ENCODE measurements at regions not wholly inside any gene's neighbourhood (a gene's known extent, or its start where the extent isn't known, plus 50 kb on each side); places are given as distances from the start of the nearest gene placed in this dataset.

DNA sequence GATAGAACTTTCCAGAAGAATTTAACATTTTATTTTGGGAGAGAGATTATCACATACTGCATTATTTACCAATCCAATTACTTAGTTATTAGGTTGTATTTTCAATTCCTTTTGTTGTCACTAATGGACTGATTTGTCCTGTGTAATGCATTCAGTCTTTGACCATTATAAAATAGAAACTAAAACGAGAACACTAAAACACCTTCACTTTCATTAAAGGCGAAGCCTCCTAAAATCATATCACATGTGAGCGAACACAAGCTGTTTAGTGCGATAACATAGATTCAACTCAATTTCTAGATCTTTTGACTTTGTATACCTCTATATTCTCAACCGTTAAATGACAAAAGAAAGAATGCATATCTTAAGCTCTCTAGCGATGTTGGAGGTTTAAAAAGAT is 253.4 kb downstream of the VGLL3 start:
- Histone ChIP-seq H2BK20ac (ENCODE audit: low read depth, low read length) (no peak overlapping the region), H2AK5ac (ENCODE audit: low read depth, low read length) (no peak overlapping the region), H3K14ac (replicated peaks; ENCODE audit: low read depth, low read length) (no peak overlapping the region), H3K4me1 (ENCODE audit: control insufficient read depth, insufficient read depth, low read length) (no peaks in the 10 kb centered on the region), H3K56ac (ENCODE audit: extremely low read depth, insufficient read depth, low read length) (no peak overlapping the region), H3K23ac (ENCODE audit: low read depth, low read length) (no peak overlapping the region), H4K8ac (ENCODE audit: low read depth in 2 of 2, low read length in 2 of 2) (no peak overlapping the region), H2BK15ac (ENCODE audit: low read depth, low read length) (no peak overlapping the region), H2BK120ac (ENCODE audit: low read depth, low read length) (no peak overlapping the region), H4K91ac (ENCODE audit: insufficient read depth, low read depth, low read length) (no peak overlapping the region), H3K27me3 (ENCODE audit: control insufficient read depth, insufficient read depth, low read length) (no peaks in the 10 kb centered on the region), H3K18ac (ENCODE audit: low read depth, low read length) (no peak overlapping the region), H2BK5ac (ENCODE audit: low read depth, low read length, poor library complexity, severe bottlenecking) (no peak overlapping the region), H4K20me1 (ENCODE audit: insufficient read depth, low read length) (no peaks in the 10 kb centered on the region), H3K9me1 (ENCODE audit: insufficient read depth, low read length) (no peaks in the 10 kb centered on the region), H4K5ac (ENCODE audit: low read depth, low read length) (no peak overlapping the region), H3K27ac (ENCODE audit: insufficient read depth, low read length) (no peak overlapping the region), H2AK9ac (replicated peaks; ENCODE audit: low read depth, low read length, poor library complexity) (no peak overlapping the region), H3K9me3 (ENCODE audit: control insufficient read depth, insufficient read depth, low read length) (no peaks in the 10 kb centered on the region; the same call in 1 of the 2 replicates), H3K79me1 (ENCODE audit: low read depth in 1 of 2, low read length in 2 of 2) (no peaks in the 10 kb centered on the region), H2AFZ (replicated peaks; ENCODE audit: low read length, poor library complexity) (no peak overlapping the region), H3K4me3 (ENCODE audit: insufficient read depth, low read depth, low read length) (no peak overlapping the region), H3K4me2 (ENCODE audit: low read depth, low read length) (no peak overlapping the region), H3K36me3 (ENCODE audit: control insufficient read depth, insufficient read depth, low read length) (no peaks in the 10 kb centered on the region), H3K4ac (ENCODE audit: low read depth, low read length) (no peak overlapping the region), H3K9ac (ENCODE audit: low read depth, low read length) (no peak overlapping the region)
- TF ChIP-seq RCOR1 (IDR thresholded peaks at IDR 0.05; ENCODE audit: insufficient replicate concordance, low read length), result no peak
- TF ChIP-seq, protein P1, sequence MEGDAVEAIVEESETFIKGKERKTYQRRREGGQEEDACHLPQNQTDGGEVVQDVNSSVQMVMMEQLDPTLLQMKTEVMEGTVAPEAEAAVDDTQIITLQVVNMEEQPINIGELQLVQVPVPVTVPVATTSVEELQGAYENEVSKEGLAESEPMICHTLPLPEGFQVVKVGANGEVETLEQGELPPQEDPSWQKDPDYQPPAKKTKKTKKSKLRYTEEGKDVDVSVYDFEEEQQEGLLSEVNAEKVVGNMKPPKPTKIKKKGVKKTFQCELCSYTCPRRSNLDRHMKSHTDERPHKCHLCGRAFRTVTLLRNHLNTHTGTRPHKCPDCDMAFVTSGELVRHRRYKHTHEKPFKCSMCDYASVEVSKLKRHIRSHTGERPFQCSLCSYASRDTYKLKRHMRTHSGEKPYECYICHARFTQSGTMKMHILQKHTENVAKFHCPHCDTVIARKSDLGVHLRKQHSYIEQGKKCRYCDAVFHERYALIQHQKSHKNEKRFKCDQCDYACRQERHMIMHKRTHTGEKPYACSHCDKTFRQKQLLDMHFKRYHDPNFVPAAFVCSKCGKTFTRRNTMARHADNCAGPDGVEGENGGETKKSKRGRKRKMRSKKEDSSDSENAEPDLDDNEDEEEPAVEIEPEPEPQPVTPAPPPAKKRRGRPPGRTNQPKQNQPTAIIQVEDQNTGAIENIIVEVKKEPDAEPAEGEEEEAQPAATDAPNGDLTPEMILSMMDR (conservative IDR thresholded peaks at IDR 0.05; ENCODE audit: low read depth, low read length), result no peak
- TF ChIP-seq RAD21 (IDR thresholded peaks at IDR 0.05; ENCODE audit: low read length), result no peak
- no peak for TF ChIP-seq FOS (IDR thresholded peaks at IDR 0.05; ENCODE audit: low read depth, low read length)
- TF ChIP-seq MAZ (IDR thresholded peaks at IDR 0.05; ENCODE audit: borderline replicate concordance, low read depth, low read length), result no peak
- no peak for TF ChIP-seq RFX5 (IDR thresholded peaks at IDR 0.05; ENCODE audit: low read depth, low read length)
- no peak for TF ChIP-seq BHLHE40 (IDR thresholded peaks at IDR 0.05; ENCODE audit: low read depth, low read length)
- TF ChIP-seq, protein P2, sequence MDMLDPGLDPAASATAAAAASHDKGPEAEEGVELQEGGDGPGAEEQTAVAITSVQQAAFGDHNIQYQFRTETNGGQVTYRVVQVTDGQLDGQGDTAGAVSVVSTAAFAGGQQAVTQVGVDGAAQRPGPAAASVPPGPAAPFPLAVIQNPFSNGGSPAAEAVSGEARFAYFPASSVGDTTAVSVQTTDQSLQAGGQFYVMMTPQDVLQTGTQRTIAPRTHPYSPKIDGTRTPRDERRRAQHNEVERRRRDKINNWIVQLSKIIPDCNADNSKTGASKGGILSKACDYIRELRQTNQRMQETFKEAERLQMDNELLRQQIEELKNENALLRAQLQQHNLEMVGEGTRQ (IDR thresholded peaks at IDR 0.05; ENCODE audit: low read depth, low read length), result no peak
- no peak for TF ChIP-seq CHD1 (IDR thresholded peaks at IDR 0.05; ENCODE audit: low read depth, low read length)
- no peak for TF ChIP-seq CEBPB (IDR thresholded peaks at IDR 0.05; ENCODE audit: low read depth, low read length)
- TF ChIP-seq, protein P3, sequence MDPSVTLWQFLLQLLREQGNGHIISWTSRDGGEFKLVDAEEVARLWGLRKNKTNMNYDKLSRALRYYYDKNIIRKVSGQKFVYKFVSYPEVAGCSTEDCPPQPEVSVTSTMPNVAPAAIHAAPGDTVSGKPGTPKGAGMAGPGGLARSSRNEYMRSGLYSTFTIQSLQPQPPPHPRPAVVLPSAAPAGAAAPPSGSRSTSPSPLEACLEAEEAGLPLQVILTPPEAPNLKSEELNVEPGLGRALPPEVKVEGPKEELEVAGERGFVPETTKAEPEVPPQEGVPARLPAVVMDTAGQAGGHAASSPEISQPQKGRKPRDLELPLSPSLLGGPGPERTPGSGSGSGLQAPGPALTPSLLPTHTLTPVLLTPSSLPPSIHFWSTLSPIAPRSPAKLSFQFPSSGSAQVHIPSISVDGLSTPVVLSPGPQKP (IDR thresholded peaks at IDR 0.05; ENCODE audit: borderline replicate concordance, low read depth, low read length), result no peak
- TF ChIP-seq SMC3 (IDR thresholded peaks at IDR 0.05; ENCODE audit: low read depth, low read length), result no peak
- TF ChIP-seq MAFK (IDR thresholded peaks at IDR 0.05; ENCODE audit: low read depth, low read length), result no peak
- no peak for TF ChIP-seq NFE2L2 (IDR thresholded peaks at IDR 0.05; ENCODE audit: low read depth, low read length)
- no peak for TF ChIP-seq MXI1 (IDR thresholded peaks at IDR 0.05; ENCODE audit: borderline replicate concordance, low read depth, low read length)
- TF ChIP-seq POLR2A (IDR thresholded peaks at IDR 0.05; ENCODE audit: low read depth, low read length), result no peak
- ChIA-PET CTCF (no interaction called here), POLR2A (ENCODE audit: unreplicated experiment) (no interaction called here)
- WGBS, 2 experiments (ENCODE audit: extremely low coverage in 2 of 2, insufficient read length in 1 of 2), result 75% methylated on average over 3 of the region's 6 CpGs; no CpG with 5 or more reads in 1 of the 2 experiments
- ATAC-seq (ENCODE audit: low read depth) (no peak), DNase-seq (no peak)
- intact Hi-C loops (cut with micrococcal nuclease), result no loop called here
- in situ Hi-C loops (cut with MboI; ENCODE audit: low sequenced_read_pairs), result loop anchor here (25.0 kb wide), 1 partner anchor 1225 kb away; no protein-coding TSS in a partner anchor
- no TSS peak for BruUV-seq (replicated peaks)
- dilution Hi-C loops (cut with HindIII; ENCODE audit: low sequenced_read_pairs, unreplicated experiment), result no loop called here
